GM12872 (cell line): ENCODE measurements at regions not wholly inside any gene's neighbourhood (a gene's known extent, or its start where the extent isn't known, plus 50 kb on each side); places are given as distances from the start of the nearest gene placed in this dataset.

Experiments used
- CTCF ChIP-seq: IDR thresholded peaks from 3 replicates; pipeline ENCODE4 v1.5.1; 2011; ENCODE audit warnings: low read depth, mild to moderate bottlenecking, low read length, moderate library complexity; ENCODE audit not compliant: insufficient read depth

GRCh38 chr16:6897876-6898485 lies 434.7 kb upstream of the RBFOX1 start:
- no peak for TF ChIP-seq CTCF

DNA sequence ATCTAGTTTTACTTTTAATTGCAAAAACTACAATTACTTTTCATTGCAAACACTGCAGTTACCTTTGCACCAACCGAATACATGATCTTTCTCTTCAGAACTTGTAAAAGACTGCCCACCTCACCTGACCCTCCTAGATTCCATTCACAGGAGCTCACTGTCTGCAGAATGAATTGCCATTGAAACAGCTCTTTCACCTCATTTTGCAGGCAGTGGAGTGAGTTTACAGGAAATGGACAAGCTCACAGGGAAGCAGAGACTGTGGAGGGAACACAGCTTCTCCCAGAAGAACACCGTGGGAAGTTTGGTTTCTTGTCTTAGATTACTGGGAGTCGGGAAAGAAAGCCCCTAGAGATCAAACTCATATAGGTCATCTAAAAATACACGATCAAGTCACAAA lies 439.7 kb upstream of the RBFOX1 start:
- no peak for TF ChIP-seq CTCF

- TF ChIP-seq CTCF, result no peak
Observed at GRCh38 chr16:6891496-6891895, 441.1 kb upstream of the RBFOX1 start.

GRCh38 chr16:6888531-6888930 lies 444.1 kb upstream of the RBFOX1 start:
- no peak for TF ChIP-seq CTCF

GRCh38 chr16:6884002-6884401 lies 448.6 kb upstream of the RBFOX1 start:
- no peak for TF ChIP-seq CTCF

- TF ChIP-seq CTCF, result no peak
Observed at GRCh38 chr16:6880263-6880662, 452.4 kb upstream of the RBFOX1 start.

DNA sequence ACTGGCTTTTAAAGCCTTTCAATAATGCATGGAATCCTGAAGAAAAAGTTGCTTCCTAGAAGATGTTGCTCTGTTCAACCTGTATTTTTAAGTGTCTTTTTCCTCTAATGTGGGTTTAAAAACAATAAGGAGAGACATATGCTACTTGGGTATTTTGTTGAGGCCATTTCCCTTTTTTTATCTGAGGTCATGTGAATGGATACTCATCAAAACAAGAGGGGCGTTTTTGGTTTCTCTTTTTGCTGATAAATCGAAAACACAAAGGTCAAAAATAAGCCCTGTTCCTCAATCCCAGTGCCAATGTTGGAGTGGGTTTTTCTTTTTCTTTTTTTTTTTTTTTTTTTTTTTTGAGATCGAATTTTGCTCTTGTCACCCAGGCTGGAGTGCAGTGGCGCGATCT lies 468.0 kb upstream of the RBFOX1 start:
- TF ChIP-seq CTCF, result no peak

- TF ChIP-seq CTCF, result no peak
Observed at GRCh38 chr16:6864244-6864643, 468.4 kb upstream of the RBFOX1 start.
